Osteoblast (primary cell): ENCODE measurements at regions not wholly inside any gene's neighbourhood (a gene's known extent, or its start where the extent isn't known, plus 50 kb on each side); places are given as distances from the start of the nearest gene placed in this dataset.
"Not testable (repeated sequence)": the region's sequence is repeated elsewhere in the genome, so short reads cannot be mapped to it uniquely, and the experiment has no call there.

ENCODE experiments used
- DNase-seq: peaks from one replicate; pipeline ENCODE4 v3.0.0; 2011; ENCODE audit warnings: low spot score, mixed read lengths; ENCODE audit not compliant: insufficient read length; ENCODE audit errors: missing footprints
- H2AFZ ChIP-seq: 2 replicates; pipeline ENCODE4 v1.6.0; 2011; ENCODE audit warnings: mild to moderate bottlenecking, low read length
- H3K27ac ChIP-seq: 2 replicates; pipeline ENCODE4 v1.5.1; 2011; ENCODE audit warnings: mild to moderate bottlenecking, low read depth, low read length, moderate library complexity
- H3K27me3 ChIP-seq: 2 replicates; pipeline ENCODE4 v1.6.0; 2012; ENCODE audit warnings: mild to moderate bottlenecking, control low read depth, inconsistent platforms, low read length, moderate library complexity; ENCODE audit not compliant: insufficient read depth
- H3K36me3 ChIP-seq: 2 replicates; pipeline ENCODE4 v1.5.1; 2011; ENCODE audit warnings: mild to moderate bottlenecking, low read length, control low read depth, moderate library complexity; ENCODE audit not compliant: insufficient read depth
- H3K4me1 ChIP-seq: 2 replicates; pipeline ENCODE4 v1.5.1; 2011; ENCODE audit warnings: mild to moderate bottlenecking, low read length, control low read depth, moderate library complexity; ENCODE audit not compliant: insufficient read depth
- H3K4me2 ChIP-seq: 2 replicates; pipeline ENCODE4 v1.6.0; 2011; ENCODE audit warnings: mild to moderate bottlenecking, low read length; ENCODE audit not compliant: insufficient read depth
- H3K4me3 ChIP-seq: fragments of 200-600 bp; sonication (generic); 3 replicates; pipeline ENCODE4 v1.5.1; 2012; ENCODE audit warnings: mild to moderate bottlenecking, low read length, inconsistent platforms; ENCODE audit not compliant: insufficient read depth
- H3K79me2 ChIP-seq: 2 replicates; pipeline ENCODE4 v1.6.0; 2012; ENCODE audit warnings: mild to moderate bottlenecking, low read length, control low read depth, inconsistent platforms; ENCODE audit not compliant: insufficient read depth
- H3K9me3 ChIP-seq: 2 replicates; pipeline ENCODE4 v1.5.1; 2011; ENCODE audit warnings: low read depth, low read length, control low read depth
- H4K20me1 ChIP-seq: 2 replicates; pipeline ENCODE4 v1.6.0; 2012; ENCODE audit warnings: mild to moderate bottlenecking, low read length, control low read depth; ENCODE audit not compliant: insufficient read depth
- CTCF ChIP-seq: IDR thresholded peaks from 2 replicates; pipeline ENCODE4 v1.5.1; 2011; ENCODE audit warnings: mild to moderate bottlenecking, low read depth, low read length, moderate library complexity; ENCODE audit errors: extremely low read depth

- no peak for TF ChIP-seq CTCF
- H4K20me1 ChIP-seq, result no peaks in the 10 kb centered on the region
- H3K4me1 ChIP-seq, result no peaks in the 10 kb centered on the region
- H3K27me3 ChIP-seq, result no peaks in the 10 kb centered on the region
- H3K27ac ChIP-seq, result no peak overlapping the region
- no peak overlapping the region for H2AFZ ChIP-seq
- H3K4me3 ChIP-seq, result no peak overlapping the region
- no peak for DNase-seq
- no peak overlapping the region for H3K4me2 ChIP-seq
- H3K79me2 ChIP-seq, result no peaks in the 10 kb centered on the region
- no peaks in the 10 kb centered on the region for H3K9me3 ChIP-seq
- no peaks in the 10 kb centered on the region for H3K36me3 ChIP-seq
Observed at GRCh38 chr5:111615054-111615453, 102.7 kb upstream of the STARD4 start.

- DNase-seq, H3K36me3 ChIP-seq, H3K4me2 ChIP-seq, H3K79me2 ChIP-seq, H3K9me3 ChIP-seq, H3K4me3 ChIP-seq, H3K27me3 ChIP-seq, H4K20me1 ChIP-seq, H2AFZ ChIP-seq, H3K27ac ChIP-seq, H3K4me1 ChIP-seq: not testable (repeated sequence)
Observed at GRCh38 chr5:111612013-111612630, 99.8 kb upstream of the STARD4 start.

GRCh38 chr5:111606194-111606593 lies 93.9 kb upstream of the STARD4 start:
- Histone ChIP-seq H3K4me2 (no peak overlapping the region), H3K27me3 (no peaks in the 10 kb centered on the region), H3K79me2 (no peaks in the 10 kb centered on the region), H2AFZ (no peak overlapping the region), H3K4me3 (no peak overlapping the region), H3K36me3 (no peaks in the 10 kb centered on the region), H3K27ac (no peak overlapping the region), H3K4me1 (no peaks in the 10 kb centered on the region), H4K20me1 (no peaks in the 10 kb centered on the region), H3K9me3 (no peaks in the 10 kb centered on the region)
- TF ChIP-seq CTCF, result no peak
- no peak for DNase-seq

GRCh38 chr5:111603446-111603827 lies 91.1 kb upstream of the STARD4 start:
- Histone ChIP-seq H3K9me3 (no peaks in the 10 kb centered on the region), H3K36me3 (no peaks in the 10 kb centered on the region), H3K27ac (no peak overlapping the region), H2AFZ (no peak overlapping the region), H3K27me3 (no peaks in the 10 kb centered on the region), H3K4me3 (no peak overlapping the region), H3K4me2 (no peak overlapping the region), H3K79me2 (no peaks in the 10 kb centered on the region), H3K4me1 (no peaks in the 10 kb centered on the region), H4K20me1 (no peaks in the 10 kb centered on the region)
- DNase-seq, result no peak
- no peak for TF ChIP-seq CTCF
